Central memory CD8-positive, alpha-beta T cell (primary cell): ENCODE measurements at regions not wholly inside any gene's neighbourhood (a gene's known extent, or its start where the extent isn't known, plus 50 kb on each side); places are given as distances from the start of the nearest gene placed in this dataset.

ENCODE experiments used
- ATAC-seq: fragments of 150-1000 bp; cut with Tn5 transposase; replicated peaks from 2 replicates; pipeline ENCODE4 v1.10.0; 2022; ENCODE audit warnings: mild to moderate bottlenecking, moderate FRiP score, moderate number of reproducible peaks; ENCODE audit not compliant: poor library complexity, severe bottlenecking; ENCODE audit errors: extremely low read depth
- DNase-seq, 2 donors: peaks; one replicate each; pipeline ENCODE4 v3.0.0; 2021; ENCODE audit warnings: low spot score in 2 of 2
- H3K27ac Mint-ChIP-seq: one replicate; pipeline ENCODE4 v1.8.0; 2022; ENCODE audit warnings: low read depth, mild to moderate bottlenecking, moderate library complexity, mixed read lengths
- H3K27me3 Mint-ChIP-seq: one replicate; pipeline ENCODE4 v1.8.0; 2022; ENCODE audit warnings: mixed read lengths
- H3K36me3 Mint-ChIP-seq: one replicate; pipeline ENCODE4 v1.8.0; 2022; ENCODE audit warnings: mild to moderate bottlenecking, moderate library complexity, mixed read lengths; ENCODE audit not compliant: insufficient read depth
- H3K4me1 Mint-ChIP-seq: one replicate; pipeline ENCODE4 v1.8.0; 2022; ENCODE audit warnings: mixed read lengths
- H3K4me3 Mint-ChIP-seq: one replicate; pipeline ENCODE4 v1.8.0; 2022; ENCODE audit warnings: mild to moderate bottlenecking, moderate library complexity, mixed read lengths
- H3K9me3 Mint-ChIP-seq: one replicate; pipeline ENCODE4 v1.8.0; 2022; ENCODE audit warnings: mixed read lengths

GRCh38 chr20:62570897-62571668, 71.2 kb upstream of the SLCO4A1 start:
- peaks cover 2% of the 10 kb centered on the region for H3K36me3 Mint-ChIP-seq
- DNase-seq (no peak), ATAC-seq (no peak)
- no peaks in the 10 kb centered on the region for H3K4me1 Mint-ChIP-seq
- peaks cover 39% of the 10 kb centered on the region for H3K27me3 Mint-ChIP-seq
- no peaks in the 10 kb centered on the region for H3K9me3 Mint-ChIP-seq
- no peak overlapping the region for H3K27ac Mint-ChIP-seq
- no peak overlapping the region for H3K4me3 Mint-ChIP-seq

- ATAC-seq, result no peak
- Mint-ChIP-seq H3K27me3 (peaks cover 46% of the 10 kb centered on the region), H3K36me3 (peaks cover 2% of the 10 kb centered on the region)
Measured at GRCh38 chr20:62571669-62572344, 70.5 kb upstream of the SLCO4A1 start.

GRCh38 chr20:62572980-62573379, 69.3 kb upstream of the SLCO4A1 start:
- Mint-ChIP-seq H3K27me3 (peaks cover 49% of the 10 kb centered on the region), H3K4me1 (no peaks in the 10 kb centered on the region), H3K4me3 (no peak overlapping the region), H3K36me3 (no peaks in the 10 kb centered on the region), H3K27ac (no peak overlapping the region), H3K9me3 (no peaks in the 10 kb centered on the region)
- ATAC-seq (no peak), DNase-seq (no peak)

More at GRCh38 chr20:62571669-62572344, 70.5 kb upstream of the SLCO4A1 start:
- no peak for DNase-seq
- no peak overlapping the region for H3K4me3 Mint-ChIP-seq
- no peaks in the 10 kb centered on the region for H3K9me3 Mint-ChIP-seq
- H3K4me1 Mint-ChIP-seq, result no peaks in the 10 kb centered on the region
- H3K27ac Mint-ChIP-seq, result no peak overlapping the region

- peaks cover 51% of the 10 kb centered on the region for H3K27me3 Mint-ChIP-seq
- no peaks in the 10 kb centered on the region for H3K9me3 Mint-ChIP-seq
- ATAC-seq (no peak), DNase-seq (no peak)
- no peak overlapping the region for H3K27ac Mint-ChIP-seq
- H3K4me1 Mint-ChIP-seq, result no peaks in the 10 kb centered on the region
- H3K4me3 Mint-ChIP-seq, result no peak overlapping the region
- no peaks in the 10 kb centered on the region for H3K36me3 Mint-ChIP-seq
Measured at GRCh38 chr20:62573817-62574216, 68.5 kb upstream of the SLCO4A1 start.

- H3K4me3 Mint-ChIP-seq, result no peak overlapping the region
- no peaks in the 10 kb centered on the region for H3K4me1 Mint-ChIP-seq
- no peaks in the 10 kb centered on the region for H3K36me3 Mint-ChIP-seq
- DNase-seq, result no peak
- ATAC-seq, result no peak
- peaks cover 51% of the 10 kb centered on the region for H3K27me3 Mint-ChIP-seq
- no peak overlapping the region for H3K27ac Mint-ChIP-seq
- no peaks in the 10 kb centered on the region for H3K9me3 Mint-ChIP-seq
Measured at GRCh38 chr20:62574230-62574993, 67.9 kb upstream of the SLCO4A1 start.

GRCh38 chr20:62575976-62576722, 66.2 kb upstream of the SLCO4A1 start:
- Mint-ChIP-seq H3K36me3 (no peaks in the 10 kb centered on the region), H3K9me3 (no peaks in the 10 kb centered on the region), H3K4me3 (no peak overlapping the region), H3K4me1 (no peaks in the 10 kb centered on the region), H3K27me3 (peaks cover 59% of the 10 kb centered on the region), H3K27ac (no peak overlapping the region)
- ATAC-seq (no peak), DNase-seq (no peak)

- H3K27ac Mint-ChIP-seq, result no peak overlapping the region
Measured at GRCh38 chr20:62576815-62577489, 65.4 kb upstream of the SLCO4A1 start.

GRCh38 chr20:62577490-62577836, 64.8 kb upstream of the SLCO4A1 start:
- H3K27ac Mint-ChIP-seq, result no peak overlapping the region
- no peaks in the 10 kb centered on the region for H3K4me1 Mint-ChIP-seq
- DNase-seq, result no peak
- no peak overlapping the region for H3K4me3 Mint-ChIP-seq
- H3K36me3 Mint-ChIP-seq, result no peaks in the 10 kb centered on the region
- no peaks in the 10 kb centered on the region for H3K9me3 Mint-ChIP-seq
- peaks cover 60% of the 10 kb centered on the region for H3K27me3 Mint-ChIP-seq
- no peak for ATAC-seq

More at GRCh38 chr20:62576815-62577489, 65.4 kb upstream of the SLCO4A1 start:
- Mint-ChIP-seq H3K9me3 (no peaks in the 10 kb centered on the region), H3K4me3 (no peak overlapping the region), H3K36me3 (no peaks in the 10 kb centered on the region), H3K27me3 (peaks cover 59% of the 10 kb centered on the region), H3K4me1 (no peaks in the 10 kb centered on the region)
- ATAC-seq (no peak), DNase-seq (no peak)

GRCh38 chr20:62578294-62578897, 63.9 kb upstream of the SLCO4A1 start:
- no peak for ATAC-seq

GRCh38 chr20:62580052-62580451, 62.3 kb upstream of the SLCO4A1 start:
- no peak for ATAC-seq
- Mint-ChIP-seq H3K4me3 (no peak overlapping the region), H3K27ac (peak overlapping the region; percentile 13)

More at GRCh38 chr20:62578294-62578897, 63.9 kb upstream of the SLCO4A1 start:
- H3K36me3 Mint-ChIP-seq, result no peaks in the 10 kb centered on the region
- no peak overlapping the region for H3K27ac Mint-ChIP-seq
- no peak for DNase-seq
- no peaks in the 10 kb centered on the region for H3K4me1 Mint-ChIP-seq
- no peaks in the 10 kb centered on the region for H3K9me3 Mint-ChIP-seq
- H3K4me3 Mint-ChIP-seq, result no peak overlapping the region
- peaks cover 67% of the 10 kb centered on the region for H3K27me3 Mint-ChIP-seq

GRCh38 chr20:62580733-62581132, 61.6 kb upstream of the SLCO4A1 start:
- DNase-seq, result no peak
- Mint-ChIP-seq H3K27me3 (peaks cover 67% of the 10 kb centered on the region), H3K9me3 (no peaks in the 10 kb centered on the region), H3K4me1 (no peaks in the 10 kb centered on the region), H3K4me3 (no peak overlapping the region), H3K36me3 (no peaks in the 10 kb centered on the region), H3K27ac (no peak overlapping the region)
- ATAC-seq, result no peak

More at GRCh38 chr20:62580052-62580451, 62.3 kb upstream of the SLCO4A1 start:
- Mint-ChIP-seq H3K4me1 (no peaks in the 10 kb centered on the region), H3K9me3 (no peaks in the 10 kb centered on the region), H3K27me3 (peaks cover 67% of the 10 kb centered on the region), H3K36me3 (no peaks in the 10 kb centered on the region)
- DNase-seq, result no peak
